Transverse colon (tissue), 4 donors: ENCODE measurements at regions not wholly inside any gene's neighbourhood (a gene's known extent, or its start where the extent isn't known, plus 50 kb on each side); places are given as distances from the start of the nearest gene placed in this dataset.

Experiments used
- DNase-seq: peaks from one replicate; pipeline ENCODE4 v3.0.0-alpha.2; 2019
- H3K27ac ChIP-seq, 4 donors: fragments of 200-600 bp; sonication (generic); 2 replicates each; pipeline ENCODE4 v1.5.1; 2016 to 2018; ENCODE audit warnings: inconsistent platforms in 4 of 4
- H3K27me3 ChIP-seq: fragments of 200-600 bp; sonication (generic); 2 replicates; pipeline ENCODE4 v1.5.1; 2017; ENCODE audit warnings: inconsistent platforms
- H3K36me3 ChIP-seq, 4 donors: fragments of 200-600 bp; sonication (generic); 2 replicates each; pipeline ENCODE4 v1.5.1; 2017 to 2019; ENCODE audit warnings: inconsistent platforms in 4 of 4
- H3K4me1 ChIP-seq, 4 donors: fragments of 200-600 bp; sonication (generic); 2 replicates each; pipeline ENCODE4 v1.5.1; 2017 to 2020; ENCODE audit warnings: inconsistent platforms in 4 of 4
- H3K4me3 ChIP-seq, 4 donors: fragments of 200-600 bp; sonication (generic); 1 replicate in 1 of 4; 2 replicates in 3 of 4; pipeline versions ENCODE4 v1.5.1 to v1.6.1; 2017 to 2019; ENCODE audit warnings: inconsistent platforms in 4 of 4
- H3K9me3 ChIP-seq, 2 donors: fragments of 200-600 bp; sonication (generic); 2 replicates each; pipeline ENCODE4 v1.5.1; 2017 to 2019; ENCODE audit warnings: inconsistent platforms in 2 of 2
- CTCF ChIP-seq, 5 experiments: fragments of 200-600 bp in 3 of 5; fragments of 450-650 bp in 2 of 5; sonication (generic) in 3 of 5; IDR thresholded peaks; 1 replicate in 2 of 5; 2 replicates in 3 of 5; pipeline ENCODE4 v1.5.1; 2016 to 2017; ENCODE audit warnings: antibody characterized with exemption in 5 of 5, inconsistent platforms in 3 of 5, mild to moderate bottlenecking in 2 of 5, moderate library complexity in 1 of 5
- EP300 ChIP-seq: sonication (generic); formaldehyde crosslinking; IDR thresholded peaks from one replicate; pipeline ENCODE4 v1.6.1; 2017; ENCODE audit warnings: antibody characterized with exemption, low read depth
- POLR2A ChIP-seq: fragments of 450-650 bp; IDR thresholded peaks from one replicate; pipeline ENCODE4 v1.6.1; 2016; ENCODE audit warnings: antibody characterized with exemption, mild to moderate bottlenecking, moderate library complexity
- POLR2AphosphoS5 ChIP-seq, 3 donors: sonication (generic); formaldehyde crosslinking; IDR thresholded peaks; one replicate each; pipeline ENCODE4 v1.6.1; 2016; ENCODE audit warnings: antibody characterized with exemption in 3 of 3
- WGBS, 2 donors: methylation state at CpG; one replicate each; pipeline ENCODE4 v1.1.5; 2018; ENCODE audit warnings: low coverage in 1 of 2; 5-methylcytosine and 5-hydroxymethylcytosine counted together
- in situ Hi-C, 4 donors: fragments of 200-750 bp; cut with MboI; loops; one replicate each; pipeline versions ENCODE4 v1.15.0 to v1.15.1; 2017; ENCODE audit warnings: low sequenced_read_pairs in 3 of 4, low pct_ligation_motif_present in 1 of 4, low pct_unique_long_range_greater_than_20kb in 1 of 4
- intact Hi-C: fragments of 100-400 bp; cut with DNase I; formaldehyde crosslinking; loops from one replicate; pipeline ENCODE4 v1.15.1; 2023; ENCODE audit warnings: low total_unique reads

GRCh38 chr6:145263778-145264211 is 471.5 kb downstream of the EPM2A start:
- Histone ChIP-seq H3K27ac (no peak overlapping the region), H3K4me3 (no peak overlapping the region), H3K9me3 (no peaks in the 10 kb centered on the region), H3K27me3 (no peaks in the 10 kb centered on the region), H3K36me3 (no peaks in the 10 kb centered on the region), H3K4me1 (peaks cover 0 to 8% (median 3%) of the 10 kb centered on the region in 4 donors)
- no peak for DNase-seq
- 88 to 100% methylated on average over 1 to 5 of the region's 5 CpGs for WGBS, 2 donors
- intact Hi-C loops (no loop called here), in situ Hi-C loops (no loop called here)
- TF ChIP-seq POLR2AphosphoS5 (IDR thresholded peaks at IDR 0.05) (no peak), CTCF (IDR thresholded peaks at IDR 0.05) (no peak), EP300 (no peak), POLR2A (no peak)

- Histone ChIP-seq H3K27me3 (no peaks in the 10 kb centered on the region), H3K36me3 (no peaks in the 10 kb centered on the region), H3K4me1 (peaks cover 0 to 13% (median 3%) of the 10 kb centered on the region in 4 donors), H3K9me3 (no peaks in the 10 kb centered on the region), H3K4me3 (no peak overlapping the region), H3K27ac (no peak overlapping the region)
- 74 to 88% methylated on average over 6 of the region's 6 CpGs for WGBS, 2 donors
- no peak for DNase-seq
- TF ChIP-seq POLR2A: no peak
- TF ChIP-seq CTCF (IDR thresholded peaks at IDR 0.05): no peak
- no peak for TF ChIP-seq EP300
- no peak for TF ChIP-seq POLR2AphosphoS5 (IDR thresholded peaks at IDR 0.05)
- in situ Hi-C loops: no loop called here
- intact Hi-C loops: no loop called here
Measured at GRCh38 chr6:145266432-145267075, 468.8 kb downstream of the EPM2A start.

- no peak overlapping the region for H3K4me3 ChIP-seq
- no peaks in the 10 kb centered on the region for H3K36me3 ChIP-seq
- no peak for DNase-seq
- WGBS, 2 donors: 66 to 67% methylated on average over 4 to 5 of the region's 5 CpGs
- no peak overlapping the region for H3K27ac ChIP-seq
- H3K4me1 ChIP-seq: peaks cover 0 to 13% (median 3%) of the 10 kb centered on the region in 4 donors
- intact Hi-C loops: no loop called here
- in situ Hi-C loops: no loop called here
- no peaks in the 10 kb centered on the region for H3K9me3 ChIP-seq
- TF ChIP-seq POLR2A: no peak
- TF ChIP-seq POLR2AphosphoS5 (IDR thresholded peaks at IDR 0.05): no peak
- TF ChIP-seq EP300: no peak
- no peak for TF ChIP-seq CTCF (IDR thresholded peaks at IDR 0.05)
- H3K27me3 ChIP-seq: no peaks in the 10 kb centered on the region
Measured at GRCh38 chr6:145267076-145267867, 468.0 kb downstream of the EPM2A start.

GRCh38 chr6:145270464-145270863 is 464.9 kb downstream of the EPM2A start:
- in situ Hi-C loops: no loop called here
- no peaks in the 10 kb centered on the region for H3K9me3 ChIP-seq
- TF ChIP-seq POLR2AphosphoS5 (IDR thresholded peaks at IDR 0.05) (no peak), CTCF (IDR thresholded peaks at IDR 0.05) (no peak), EP300 (no peak), POLR2A (no peak)
- no peak overlapping the region for H3K27ac ChIP-seq
- H3K36me3 ChIP-seq: no peaks in the 10 kb centered on the region
- H3K4me1 ChIP-seq: peaks cover 0 to 13% (median 3%) of the 10 kb centered on the region in 4 donors
- DNase-seq: no peak
- WGBS, 2 donors: 49 to 59% methylated on average over 2 of the region's 2 CpGs
- intact Hi-C loops: no loop called here
- no peaks in the 10 kb centered on the region for H3K27me3 ChIP-seq
- H3K4me3 ChIP-seq: no peak overlapping the region
